ENCODE measurements at regions not wholly inside any gene's neighbourhood (a gene's known extent, or its start where the extent isn't known, plus 50 kb on each side); places are given as distances from the start of the nearest gene placed in this dataset.

GRCh38 chr12:63036216-63036973 is 101.4 kb upstream of the PPM1H start:
- Histone ChIP-seq H4K20me1 (ENCODE audit: low read depth) (no peaks in the 10 kb centered on the region), H3K4me3 (no peak overlapping the region), H3F3A (ENCODE audit: low read depth) (no peaks in the 10 kb centered on the region), H3K9ac (no peak overlapping the region), H3K4me2 (no peak overlapping the region), H3K27ac (no peak overlapping the region), H3K79me2 (ENCODE audit: low read depth) (no peaks in the 10 kb centered on the region), H3K9me3 (ENCODE audit: low read depth) (no peaks in the 10 kb centered on the region), H2AFZ (replicated peaks) (no peak overlapping the region), H3K27me3 (no peaks in the 10 kb centered on the region), H3K4me1 (no peaks in the 10 kb centered on the region), H3K36me3 (no peaks in the 10 kb centered on the region)
- no peak for DNase-seq (ENCODE audit: low spot score)
- TF ChIP-seq CTCF (IDR thresholded peaks at IDR 0.05) = no peak
- no peak for TF ChIP-seq EZH2 (IDR thresholded peaks at IDR 0.05)
- no peak for TF ChIP-seq EZH2phosphoT487 (IDR thresholded peaks at IDR 0.05)
- Mint-ChIP-seq H3K27me3 (ENCODE audit: insufficient read depth, low read depth) (peaks cover 2% of the 10 kb centered on the region), H3K36me3 (no peaks in the 10 kb centered on the region), H3K4me3 (no peak overlapping the region), H3K27ac (no peak overlapping the region), H3K9me3 (peaks cover 3% of the 10 kb centered on the region), H3K4me1 (peaks cover 4% of the 10 kb centered on the region)

DNA sequence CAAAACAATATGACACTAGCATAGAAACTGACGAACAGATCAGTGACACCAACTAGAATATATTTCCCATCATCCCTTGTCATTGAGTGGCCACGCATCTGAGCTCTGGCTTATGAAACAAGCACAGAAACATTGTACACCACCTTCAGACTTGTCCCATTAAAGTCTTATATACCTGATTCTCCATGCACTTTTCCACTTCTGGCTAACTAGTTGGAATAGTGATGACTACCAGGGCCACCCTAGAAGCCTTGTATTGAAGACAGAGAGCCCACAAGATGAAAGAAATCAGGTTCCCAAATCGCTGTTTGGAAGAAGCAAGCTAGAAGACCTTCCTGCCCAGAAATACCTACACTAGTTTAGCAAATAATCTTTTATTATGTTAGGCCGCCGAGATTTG is 99.7 kb upstream of the PPM1H start:
- Histone ChIP-seq H3K36me3 (no peaks in the 10 kb centered on the region), H3K79me2 (ENCODE audit: low read depth) (no peaks in the 10 kb centered on the region), H3K9ac (no peak overlapping the region), H3K4me3 (no peak overlapping the region), H3K4me2 (no peak overlapping the region), H3F3A (ENCODE audit: low read depth) (no peaks in the 10 kb centered on the region), H3K27me3 (no peaks in the 10 kb centered on the region), H4K20me1 (ENCODE audit: low read depth) (no peaks in the 10 kb centered on the region), H3K4me1 (no peaks in the 10 kb centered on the region), H3K9me3 (ENCODE audit: low read depth) (no peaks in the 10 kb centered on the region), H2AFZ (replicated peaks) (no peak overlapping the region), H3K27ac (no peak overlapping the region)
- Mint-ChIP-seq H3K4me3 (no peak overlapping the region), H3K27ac (no peak overlapping the region), H3K36me3 (no peaks in the 10 kb centered on the region), H3K9me3 (peaks cover 8% of the 10 kb centered on the region), H3K4me1 (peaks cover 4% of the 10 kb centered on the region), H3K27me3 (ENCODE audit: insufficient read depth, low read depth) (peaks cover 5% of the 10 kb centered on the region)
- TF ChIP-seq EZH2phosphoT487 (IDR thresholded peaks at IDR 0.05) = no peak
- TF ChIP-seq EZH2 (IDR thresholded peaks at IDR 0.05) = no peak
- no peak for TF ChIP-seq CTCF (IDR thresholded peaks at IDR 0.05)
- no peak for DNase-seq (ENCODE audit: low spot score)

GRCh38 chr12:63029676-63030075 is 94.7 kb upstream of the PPM1H start:
- Mint-ChIP-seq H3K27me3 (ENCODE audit: insufficient read depth, low read depth) (peaks cover 11% of the 10 kb centered on the region), H3K36me3 (no peaks in the 10 kb centered on the region), H3K27ac (no peak overlapping the region), H3K4me1 (peaks cover 17% of the 10 kb centered on the region), H3K9me3 (peaks cover 13% of the 10 kb centered on the region), H3K4me3 (no peak overlapping the region)
- Histone ChIP-seq H2AFZ (replicated peaks) (no peak overlapping the region), H3K79me2 (ENCODE audit: low read depth) (no peaks in the 10 kb centered on the region), H3K27me3 (no peaks in the 10 kb centered on the region), H3K4me3 (no peak overlapping the region), H3K9me3 (ENCODE audit: low read depth) (no peaks in the 10 kb centered on the region), H4K20me1 (ENCODE audit: low read depth) (no peaks in the 10 kb centered on the region), H3K9ac (no peak overlapping the region), H3K36me3 (no peaks in the 10 kb centered on the region), H3K4me1 (no peaks in the 10 kb centered on the region), H3F3A (ENCODE audit: low read depth) (no peaks in the 10 kb centered on the region), H3K27ac (no peak overlapping the region), H3K4me2 (no peak overlapping the region)
- TF ChIP-seq EZH2 (IDR thresholded peaks at IDR 0.05) (no peak), CTCF (IDR thresholded peaks at IDR 0.05) (no peak), EZH2phosphoT487 (IDR thresholded peaks at IDR 0.05) (no peak)
- DNase-seq (ENCODE audit: low spot score) = no peak
